ENCODE measurements at regions not wholly inside any gene's neighbourhood (a gene's known extent, or its start where the extent isn't known, plus 50 kb on each side); places are given as distances from the start of the nearest gene placed in this dataset.
A peak's percentile ranks its signal among the peaks of the same experiment; 100 is the strongest.

DNA sequence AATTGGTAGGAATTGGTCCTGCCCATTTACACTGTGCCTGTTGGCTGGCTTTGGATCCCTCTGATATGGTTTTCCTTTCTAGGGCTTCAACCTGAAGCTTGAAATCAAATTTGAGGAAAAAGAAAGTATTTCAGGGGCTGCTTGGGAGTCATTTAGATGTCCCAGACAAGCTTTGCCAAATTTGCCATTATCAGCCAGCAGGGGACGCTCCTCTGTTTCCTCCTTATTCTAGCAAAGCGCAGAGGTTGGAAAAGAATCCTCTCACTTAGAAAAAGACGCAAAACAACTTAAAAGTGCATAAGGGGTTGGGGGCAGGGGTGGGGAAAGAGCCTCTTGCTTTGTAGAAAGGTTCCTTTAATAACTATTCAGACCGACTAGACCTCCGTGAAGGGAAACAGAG is 1211.1 kb upstream of the PCDH20 start:
- peak; percentile 41 for TF ChIP-seq CTCF (IDR thresholded peaks at IDR 0.05; ENCODE audit: low read depth, low read length)
- TF ChIP-seq EZH2phosphoT487 (IDR thresholded peaks at IDR 0.05; ENCODE audit: low read depth): no peak
